WERI-Rb-1 (cell line): ENCODE measurements at regions not wholly inside any gene's neighbourhood (a gene's known extent, or its start where the extent isn't known, plus 50 kb on each side); places are given as distances from the start of the nearest gene placed in this dataset.

ENCODE experiments used
- DNase-seq: peaks from one replicate; pipeline ENCODE4 v3.0.0-alpha.2; 2020
- H3K27ac ChIP-seq: fragments of 250-450 bp; sonication (Bioruptor Pico); 2 replicates; pipeline ENCODE4 v1.5.1; 2020; ENCODE audit warnings: mild to moderate bottlenecking, moderate library complexity
- H3K27me3 ChIP-seq: fragments of 250-450 bp; sonication (Bioruptor Pico); 2 replicates; pipeline ENCODE4 v1.5.1; 2021; ENCODE audit warnings: mild to moderate bottlenecking, low read depth, moderate library complexity; ENCODE audit not compliant: insufficient read depth, severe bottlenecking
- H3K36me3 ChIP-seq: fragments of 250-450 bp; sonication (Bioruptor Pico); 2 replicates; pipeline ENCODE4 v1.5.1; 2020; ENCODE audit warnings: mild to moderate bottlenecking, moderate library complexity
- H3K4me3 ChIP-seq: 2 replicates; pipeline ENCODE4 v1.5.1; 2011; ENCODE audit warnings: low read depth, mild to moderate bottlenecking, control low read depth, low read length
- H3K9me3 ChIP-seq: fragments of 250-450 bp; sonication (Bioruptor Pico); 2 replicates; pipeline ENCODE4 v1.5.1; 2021; ENCODE audit warnings: mild to moderate bottlenecking, moderate library complexity; ENCODE audit not compliant: severe bottlenecking
- TF ChIP-seq, protein P1 (sequence below): IDR thresholded peaks from 2 replicates; pipeline ENCODE4 v1.5.1; 2011; ENCODE audit warnings: low read depth, mild to moderate bottlenecking, control low read depth, inconsistent platforms, low read length

- H3K9me3 ChIP-seq: no peaks in the 10 kb centered on the region
- TF ChIP-seq, protein P1, sequence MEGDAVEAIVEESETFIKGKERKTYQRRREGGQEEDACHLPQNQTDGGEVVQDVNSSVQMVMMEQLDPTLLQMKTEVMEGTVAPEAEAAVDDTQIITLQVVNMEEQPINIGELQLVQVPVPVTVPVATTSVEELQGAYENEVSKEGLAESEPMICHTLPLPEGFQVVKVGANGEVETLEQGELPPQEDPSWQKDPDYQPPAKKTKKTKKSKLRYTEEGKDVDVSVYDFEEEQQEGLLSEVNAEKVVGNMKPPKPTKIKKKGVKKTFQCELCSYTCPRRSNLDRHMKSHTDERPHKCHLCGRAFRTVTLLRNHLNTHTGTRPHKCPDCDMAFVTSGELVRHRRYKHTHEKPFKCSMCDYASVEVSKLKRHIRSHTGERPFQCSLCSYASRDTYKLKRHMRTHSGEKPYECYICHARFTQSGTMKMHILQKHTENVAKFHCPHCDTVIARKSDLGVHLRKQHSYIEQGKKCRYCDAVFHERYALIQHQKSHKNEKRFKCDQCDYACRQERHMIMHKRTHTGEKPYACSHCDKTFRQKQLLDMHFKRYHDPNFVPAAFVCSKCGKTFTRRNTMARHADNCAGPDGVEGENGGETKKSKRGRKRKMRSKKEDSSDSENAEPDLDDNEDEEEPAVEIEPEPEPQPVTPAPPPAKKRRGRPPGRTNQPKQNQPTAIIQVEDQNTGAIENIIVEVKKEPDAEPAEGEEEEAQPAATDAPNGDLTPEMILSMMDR: no peak
These were observed 99.5 kb downstream of the MAFB start for GRCh38 chr20:40589581-40589980.

GRCh38 chr20:40588891-40589290 is 100.1 kb downstream of the MAFB start:
- no peaks in the 10 kb centered on the region for H3K36me3 ChIP-seq
- DNase-seq: no peak
- H3K9me3 ChIP-seq: no peaks in the 10 kb centered on the region
- H3K27me3 ChIP-seq: peaks cover 34% of the 10 kb centered on the region
- H3K27ac ChIP-seq: no peak overlapping the region
- no peak overlapping the region for H3K4me3 ChIP-seq
- TF ChIP-seq, protein P1: no peak

More at GRCh38 chr20:40589581-40589980, 99.5 kb downstream of the MAFB start:
- H3K27ac ChIP-seq: no peak overlapping the region
- peaks cover 32% of the 10 kb centered on the region for H3K27me3 ChIP-seq
- H3K4me3 ChIP-seq: no peak overlapping the region
- no peaks in the 10 kb centered on the region for H3K36me3 ChIP-seq
- no peak for DNase-seq

- H3K9me3 ChIP-seq: no peaks in the 10 kb centered on the region
- H3K4me3 ChIP-seq: no peak overlapping the region
- no peaks in the 10 kb centered on the region for H3K36me3 ChIP-seq
- peaks cover 39% of the 10 kb centered on the region for H3K27me3 ChIP-seq
- H3K27ac ChIP-seq: no peak overlapping the region
- TF ChIP-seq, protein P1: no peak
- no peak for DNase-seq
These were observed 102.0 kb downstream of the MAFB start for GRCh38 chr20:40587038-40587437.

DNA sequence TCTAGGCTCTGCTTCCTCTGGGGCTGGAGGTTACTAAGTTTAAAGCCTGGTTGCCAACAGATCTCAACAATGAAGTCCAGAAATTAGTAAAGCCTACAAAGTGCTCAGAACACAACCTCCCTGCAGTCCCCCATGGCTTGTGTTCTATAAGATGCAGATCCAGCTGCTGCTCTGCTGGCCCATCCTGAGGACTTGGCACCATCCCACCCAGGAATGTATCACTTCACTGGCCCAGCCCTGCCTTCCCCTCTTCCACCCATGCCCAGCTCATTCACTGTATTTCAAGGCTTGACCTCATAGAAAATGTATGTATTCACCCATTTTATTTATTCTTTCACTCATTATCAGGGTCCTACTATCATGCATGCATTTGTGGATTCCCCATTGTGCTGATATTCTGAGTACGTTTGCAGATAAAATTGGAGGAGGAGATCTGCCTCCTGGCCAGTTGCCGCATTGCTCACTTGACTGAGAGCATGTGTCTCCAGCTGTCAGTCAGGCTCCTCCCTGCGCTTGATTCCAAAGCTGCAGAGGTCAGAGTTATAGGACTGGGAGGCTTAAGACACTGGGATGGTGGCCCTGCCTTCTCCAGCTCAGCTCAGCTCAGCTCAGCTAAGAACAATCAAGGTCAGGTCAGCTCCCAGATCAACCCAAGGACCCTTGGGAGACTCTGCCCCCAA is 104.8 kb downstream of the MAFB start:
- no peaks in the 10 kb centered on the region for H3K9me3 ChIP-seq
- H3K4me3 ChIP-seq: no peak overlapping the region
- H3K27ac ChIP-seq: no peak overlapping the region
- no peak for DNase-seq
- no peaks in the 10 kb centered on the region for H3K36me3 ChIP-seq
- TF ChIP-seq, protein P1: no peak
- peaks cover 48% of the 10 kb centered on the region for H3K27me3 ChIP-seq

GRCh38 chr20:40583636-40584035 is 105.4 kb downstream of the MAFB start:
- no peak overlapping the region for H3K27ac ChIP-seq

More at GRCh38 chr20:40583636-40584035, 105.4 kb downstream of the MAFB start:
- no peak overlapping the region for H3K4me3 ChIP-seq
- DNase-seq: no peak
- no peaks in the 10 kb centered on the region for H3K9me3 ChIP-seq
- H3K36me3 ChIP-seq: no peaks in the 10 kb centered on the region
- TF ChIP-seq, protein P1: no peak
- H3K27me3 ChIP-seq: peaks cover 49% of the 10 kb centered on the region
